ENCODE measurements at regions not wholly inside any gene's neighbourhood (a gene's known extent, or its start where the extent isn't known, plus 50 kb on each side); places are given as distances from the start of the nearest gene placed in this dataset.
A peak's percentile ranks its signal among the peaks of the same experiment; 100 is the strongest.
"Not testable (repeated sequence)": the region's sequence is repeated elsewhere in the genome, so short reads cannot be mapped to it uniquely, and the experiment has no call there.

DNA sequence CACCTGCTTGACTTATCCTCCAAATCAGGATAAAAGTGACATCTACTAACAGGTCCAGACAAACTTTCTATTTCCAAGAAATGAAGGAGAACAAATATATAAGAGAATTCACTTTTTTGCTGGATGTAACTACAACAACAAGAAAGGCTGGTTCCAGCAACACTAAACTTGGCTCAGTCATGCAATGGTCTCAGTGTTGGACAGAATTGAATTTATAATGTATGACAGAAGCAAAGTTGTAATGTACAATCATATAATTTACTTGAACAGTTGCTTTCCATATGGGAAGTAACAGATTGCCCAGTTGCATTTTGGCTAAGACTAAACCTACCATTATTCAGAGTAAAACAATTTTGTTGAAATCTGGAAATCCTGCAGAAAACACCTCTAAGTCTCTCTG lies 183.3 kb upstream of the INTU start:
- peak; percentile 21 to 66 for DNase-seq

DNA sequence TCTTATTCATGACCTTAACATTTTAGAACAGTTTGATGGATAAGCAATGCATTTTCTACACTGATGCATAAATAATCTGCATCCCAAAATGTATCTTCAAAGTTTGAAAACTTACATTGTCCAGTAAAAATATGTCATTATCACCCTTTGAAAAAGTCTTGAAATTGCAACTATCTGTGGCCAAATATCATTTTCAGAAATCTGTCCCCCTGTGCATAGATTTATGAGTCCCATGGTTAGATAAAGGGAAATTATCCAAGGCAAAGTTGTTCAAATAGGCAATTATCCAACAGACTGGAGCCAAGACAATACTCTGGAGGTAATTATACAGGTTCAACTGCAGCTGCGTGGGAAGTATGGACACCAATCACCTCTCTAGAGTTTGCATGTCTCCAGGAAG lies 182.5 kb upstream of the INTU start:
- DNase-seq: peak in 1 of 2 experiments; percentile 56

DNA sequence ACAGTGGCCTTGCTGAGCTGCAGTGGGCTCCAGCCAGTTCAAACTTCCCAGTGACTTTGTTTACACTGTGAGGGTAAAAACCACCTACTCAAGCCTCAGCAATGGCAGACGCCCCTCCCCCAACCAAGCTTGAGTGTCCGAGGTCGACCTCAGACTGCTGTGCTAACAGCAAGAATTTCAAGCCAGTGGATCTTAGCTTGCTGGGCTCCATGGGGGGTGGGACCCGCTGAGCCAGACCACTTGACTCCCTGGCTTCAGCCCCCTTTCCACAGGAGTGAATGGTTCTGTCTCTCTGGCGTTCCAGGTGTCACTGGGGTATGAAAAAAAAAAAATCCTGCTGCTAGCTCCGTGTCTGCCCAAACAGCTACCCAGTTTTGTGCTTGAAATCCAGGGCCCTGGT lies 168.9 kb upstream of the INTU start:
- DNase-seq: no peak

DNA sequence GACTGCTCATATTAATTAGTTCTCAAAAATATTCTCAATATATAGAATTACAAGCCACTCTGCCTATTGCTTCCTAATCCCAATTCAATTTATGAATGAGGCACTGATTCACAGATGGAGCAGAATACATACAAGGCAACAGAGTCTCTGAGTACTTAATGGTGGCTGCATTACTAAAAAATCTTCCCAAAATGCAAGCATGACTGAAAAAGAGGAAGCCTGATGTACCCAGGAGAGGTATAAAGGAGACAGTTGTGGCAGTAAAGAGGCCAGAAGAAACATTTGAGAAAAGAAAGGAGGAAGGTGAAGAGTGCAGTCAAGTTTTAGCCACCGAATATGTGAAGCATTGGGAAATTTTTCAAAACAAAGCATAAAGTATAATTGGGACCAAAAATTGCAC lies 163.2 kb upstream of the INTU start:
- no peak for DNase-seq

DNA sequence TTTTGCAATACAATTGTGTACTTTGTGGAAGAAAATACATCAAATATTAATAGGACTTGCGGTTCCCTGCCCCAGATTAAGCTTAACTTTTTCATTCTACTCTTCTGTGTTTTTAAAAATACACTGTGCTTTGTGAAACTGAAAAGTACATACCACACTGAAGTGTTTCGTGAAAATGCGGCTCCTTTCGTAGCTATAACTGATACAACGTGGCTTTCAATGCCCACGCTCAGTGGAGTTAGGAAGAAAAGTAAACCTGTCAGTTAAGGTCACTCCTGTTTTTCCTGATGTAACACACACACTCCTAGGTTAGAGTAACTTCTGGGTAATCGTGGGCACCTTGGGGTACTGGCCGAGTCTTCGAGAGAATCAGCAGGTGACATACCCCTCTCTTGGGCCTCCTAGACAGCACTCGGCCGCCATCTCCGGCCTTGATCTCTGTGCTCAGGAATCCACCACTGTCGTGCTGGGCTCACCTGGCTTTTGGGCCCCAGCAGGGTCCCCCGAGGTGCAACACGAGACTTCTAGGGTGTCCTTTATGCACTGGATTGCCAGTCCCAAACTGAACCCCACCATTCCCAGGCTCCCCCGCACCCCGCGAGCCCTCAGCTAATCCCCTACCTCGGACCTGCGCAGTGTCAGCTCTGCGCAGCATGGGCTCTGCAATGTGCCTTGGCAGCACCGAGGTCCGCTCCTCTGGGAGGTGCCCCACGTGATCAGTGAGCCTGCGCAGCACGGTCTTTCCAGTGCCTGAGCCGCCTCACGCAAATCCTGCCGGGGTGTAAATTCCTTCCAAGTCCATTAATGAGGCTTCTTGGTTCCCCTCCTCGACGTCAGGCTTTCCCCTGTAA lies 162.6 kb upstream of the INTU start:
- DNase-seq: no peak

DNA sequence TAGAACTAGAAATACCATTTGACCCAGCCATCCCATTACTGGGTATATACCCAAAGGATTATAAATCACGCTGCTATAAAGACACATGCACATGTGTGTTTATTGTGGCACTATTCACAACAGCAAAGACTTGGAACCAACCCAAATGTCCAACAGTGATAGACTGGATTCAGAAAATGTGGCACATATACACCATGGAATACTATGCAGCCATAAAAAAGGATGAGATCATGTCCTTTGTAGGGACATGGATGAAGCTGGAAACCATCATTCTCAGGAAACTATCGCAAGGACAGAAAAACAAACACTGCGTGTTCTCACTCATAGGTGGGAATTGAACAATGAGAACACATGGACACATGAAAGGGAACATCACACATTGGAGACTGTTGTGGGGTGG lies 154.5 kb upstream of the INTU start:
- not testable (repeated sequence) for DNase-seq

DNA sequence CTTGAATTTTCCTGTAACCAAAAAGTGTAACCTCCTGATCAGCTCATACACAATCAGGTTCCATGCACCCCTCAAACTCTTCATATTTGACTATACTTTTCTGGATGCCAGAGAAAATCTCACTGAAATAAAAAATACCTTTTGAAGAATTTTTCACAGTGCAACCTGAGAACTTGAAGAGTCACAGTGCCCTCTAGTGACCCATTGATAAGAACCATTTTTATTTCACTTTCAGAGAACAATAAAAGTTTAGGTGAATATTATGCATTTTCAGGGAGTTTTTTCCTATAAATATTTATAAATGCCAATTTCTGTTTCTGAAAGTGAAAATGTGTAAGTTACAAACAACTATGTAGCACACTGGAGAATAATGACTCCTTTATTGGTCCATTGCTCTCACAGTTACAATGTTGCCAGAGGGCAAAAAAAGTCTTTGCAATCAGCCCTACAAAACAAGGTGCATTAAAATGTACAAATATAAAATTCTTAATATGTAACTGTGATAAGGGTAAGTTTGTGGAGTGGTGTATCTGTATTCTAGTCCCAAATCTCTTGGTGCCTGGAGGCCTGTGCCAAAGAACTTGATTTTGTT lies 153.6 kb upstream of the INTU start:
- DNase-seq: peak; percentile 50 to 76

DNA sequence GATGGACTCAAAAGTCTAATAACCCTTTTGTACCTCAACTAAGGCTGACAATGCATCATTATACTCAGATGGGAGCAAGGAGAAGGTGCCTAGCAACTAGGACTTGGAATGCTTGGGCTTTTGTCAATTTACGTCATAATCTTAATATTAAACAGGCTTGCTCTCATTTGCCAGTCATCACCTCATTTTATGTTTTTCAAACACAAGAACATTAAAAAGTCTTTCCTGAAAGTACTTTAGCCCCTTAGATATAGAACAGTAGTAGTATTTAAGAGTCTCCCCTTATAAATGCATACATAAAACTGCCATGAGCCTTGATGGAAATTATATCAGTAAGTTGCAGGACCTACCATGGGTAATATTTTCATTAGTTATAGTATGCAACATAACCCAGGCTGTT lies 150.7 kb upstream of the INTU start:
- DNase-seq: no peak

DNA sequence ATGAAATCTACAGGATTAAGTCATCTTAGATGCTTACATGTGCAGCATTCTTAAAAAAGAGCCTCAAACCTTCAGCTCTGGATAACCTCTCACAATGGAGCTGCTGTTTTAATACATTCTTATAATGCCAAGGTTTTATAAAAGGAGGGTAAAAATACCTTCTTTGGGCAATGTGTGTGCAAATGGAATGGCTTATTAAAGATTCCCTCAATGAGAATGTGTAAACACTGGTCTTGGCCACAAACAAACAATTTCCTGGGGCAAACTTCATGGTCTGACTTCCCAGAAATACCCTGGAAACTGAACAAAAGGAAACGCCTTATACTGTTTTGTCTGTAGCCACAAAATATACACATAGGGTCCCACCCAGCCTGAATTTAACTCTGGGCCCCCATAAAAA lies 148.6 kb upstream of the INTU start:
- DNase-seq: no peak

DNA sequence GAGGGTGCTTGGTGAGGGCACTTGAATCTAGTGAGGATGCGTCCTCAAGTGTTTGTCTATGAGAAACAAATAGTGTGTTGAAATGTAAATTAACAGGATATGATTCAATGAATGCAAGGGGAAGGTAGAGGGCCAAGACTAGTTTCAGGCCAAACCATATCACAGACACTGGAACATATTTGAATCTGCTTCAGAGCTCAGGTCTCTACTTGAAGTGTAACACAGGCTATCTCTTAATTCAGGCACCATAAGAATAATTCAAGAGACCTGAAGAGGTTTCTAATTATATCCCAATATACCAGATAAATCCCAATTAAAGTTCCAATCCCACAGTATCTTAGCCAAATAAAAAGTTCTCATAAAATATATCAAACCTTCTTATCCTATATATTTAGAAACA lies 146.5 kb upstream of the INTU start:
- no peak for DNase-seq

DNA sequence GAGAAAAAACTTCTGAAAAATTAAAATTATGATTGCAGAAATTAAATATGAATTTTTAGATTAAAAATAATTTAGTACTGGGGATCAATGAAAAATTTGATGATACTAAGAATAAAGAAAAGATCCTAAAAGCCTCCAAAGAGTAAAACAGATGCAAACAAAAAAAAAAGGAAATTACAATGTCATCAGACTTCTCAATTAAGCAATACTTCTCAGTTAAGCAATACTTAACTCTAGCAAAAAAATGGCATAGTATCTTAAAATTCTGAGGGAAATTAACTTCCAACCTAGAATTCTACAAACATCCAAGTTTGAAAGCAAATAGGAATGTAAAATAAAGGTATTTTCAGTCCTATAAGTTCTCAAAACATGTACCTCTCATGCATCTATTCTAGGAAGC lies 141.2 kb upstream of the INTU start:
- DNase-seq: no peak

DNA sequence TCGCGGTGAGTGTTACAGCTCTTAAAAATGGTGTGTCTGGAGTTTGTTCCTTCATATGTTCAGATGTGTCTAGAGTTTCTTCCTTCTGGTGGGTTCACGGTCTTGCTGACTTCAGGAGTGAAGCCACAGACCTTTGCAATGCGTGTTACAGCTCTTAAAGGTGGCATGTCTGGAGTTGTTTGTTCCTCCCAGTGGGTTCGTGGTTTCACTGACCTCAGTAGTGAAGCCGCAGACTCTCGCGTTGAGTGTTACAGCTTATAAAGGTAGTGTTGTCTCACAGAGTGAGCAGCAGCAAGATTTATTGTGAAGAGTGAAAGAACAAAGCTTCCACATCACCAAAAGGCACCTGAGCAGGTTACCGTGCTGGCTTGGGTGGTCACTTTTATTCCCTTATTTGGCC lies 135.9 kb upstream of the INTU start:
- not testable (repeated sequence) for DNase-seq

DNA sequence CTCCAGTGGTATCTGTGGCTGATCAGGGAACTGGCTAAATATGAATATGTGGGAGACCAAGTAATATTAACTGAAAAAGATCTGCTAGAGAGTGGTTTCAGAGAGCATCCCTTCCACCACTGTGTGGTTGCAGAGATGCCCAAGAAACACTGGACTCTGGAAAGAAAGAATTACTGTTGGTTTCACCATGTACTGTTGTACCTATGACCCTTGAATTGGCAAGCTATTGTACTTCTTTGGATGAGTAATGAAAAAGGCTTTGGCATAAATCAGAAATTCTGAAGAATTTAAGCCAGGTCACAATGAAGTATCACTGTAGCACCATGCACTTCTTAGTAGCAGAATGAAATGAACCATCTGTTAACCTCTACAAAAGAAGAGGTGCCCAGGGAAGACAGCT lies 134.4 kb upstream of the INTU start:
- DNase-seq: no peak

DNA sequence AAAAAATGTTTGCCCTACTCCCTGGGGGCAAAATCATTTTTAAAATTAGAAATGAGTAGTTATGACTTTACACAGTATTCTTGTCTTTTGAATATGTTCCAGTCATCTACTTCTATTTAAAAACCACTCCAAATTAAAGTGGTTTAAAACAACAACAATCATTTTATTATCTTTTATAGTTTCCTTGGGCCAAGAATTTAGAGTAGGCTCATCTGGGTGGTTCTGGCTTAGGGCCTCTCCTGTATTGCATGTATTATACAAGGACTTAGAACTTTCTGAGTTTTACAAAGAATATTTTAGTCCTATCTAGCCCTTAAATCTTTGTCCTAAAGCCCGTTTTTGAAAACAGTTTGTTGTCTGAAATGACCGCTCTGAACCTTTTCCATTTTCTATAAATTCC lies 132.5 kb upstream of the INTU start:
- no peak for DNase-seq

DNA sequence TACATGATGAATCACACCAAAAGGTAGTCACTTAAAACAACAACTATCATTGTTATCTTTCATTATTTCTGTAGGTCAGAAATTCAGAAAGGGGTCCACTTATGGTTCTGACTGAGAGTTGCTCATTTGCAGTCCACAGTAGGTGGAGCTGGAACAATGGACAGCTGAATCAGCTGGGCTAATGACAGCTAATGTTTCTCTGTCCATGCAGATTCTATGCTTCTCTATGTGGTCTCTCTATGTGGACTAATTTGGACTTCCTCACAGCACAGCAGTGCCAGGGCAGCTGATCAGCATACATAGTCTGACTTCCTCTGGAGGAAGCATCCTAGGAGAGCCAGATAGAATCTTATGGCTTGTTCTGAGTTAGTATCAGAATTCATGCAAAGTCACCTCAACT lies 131.7 kb upstream of the INTU start:
- DNase-seq: no peak

DNA sequence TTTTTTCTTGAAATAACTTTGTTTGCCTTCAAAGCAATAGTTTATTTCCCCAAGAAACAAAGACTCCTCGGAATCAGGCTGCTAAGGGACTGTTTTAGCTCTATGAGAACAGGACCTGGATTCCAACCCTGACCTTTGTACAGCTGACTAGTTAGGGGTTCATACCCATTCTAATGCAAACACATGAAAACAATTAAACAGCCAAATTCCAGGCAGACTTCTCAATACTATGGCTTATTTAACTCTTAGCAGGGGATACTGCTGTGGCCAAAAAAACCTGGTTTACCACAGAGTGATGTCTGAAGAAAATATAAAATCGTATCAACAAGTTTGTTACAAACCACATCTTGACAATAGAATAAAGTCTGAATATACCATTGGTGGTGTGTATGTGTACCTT lies 129.6 kb upstream of the INTU start:
- DNase-seq: no peak

DNA sequence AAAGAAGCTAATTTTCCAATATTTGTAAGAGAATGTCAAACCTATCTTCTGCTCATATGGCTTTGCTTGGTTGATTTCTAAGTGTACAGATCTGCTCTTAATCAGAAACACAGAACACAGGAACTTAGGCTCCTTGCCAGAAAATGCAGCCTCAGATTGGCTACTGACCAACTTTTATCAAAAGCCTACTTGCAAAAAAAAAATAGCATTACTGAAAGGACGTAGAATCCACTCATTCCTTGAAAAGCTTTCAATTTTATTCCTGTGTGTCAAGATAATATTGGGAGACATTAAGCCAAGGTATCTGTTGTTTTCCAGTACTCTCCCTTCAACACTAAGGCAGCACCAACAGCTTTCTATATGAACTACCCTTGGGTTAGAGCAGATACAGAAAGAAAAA lies 127.6 kb upstream of the INTU start:
- DNase-seq: peak in 1 of 2 experiments; percentile 81

DNA sequence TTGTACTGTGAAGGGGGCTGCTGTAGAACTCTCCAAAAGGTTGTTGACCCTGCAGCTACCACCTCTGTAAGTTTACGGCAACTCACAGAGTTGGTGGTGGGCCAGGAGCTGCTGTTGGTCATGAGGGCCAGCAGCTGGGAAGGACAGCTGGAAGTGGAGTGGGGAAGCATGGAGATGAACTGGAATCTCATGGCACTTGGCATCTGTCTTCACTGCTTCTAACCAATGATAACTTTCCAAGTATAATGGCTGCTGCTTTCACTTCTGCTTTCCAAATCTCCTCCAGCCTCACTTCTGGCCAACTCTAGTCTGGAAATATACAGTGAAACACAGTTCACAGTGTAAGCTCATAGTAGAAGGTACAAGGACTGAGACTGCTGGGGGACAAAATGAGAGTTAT lies 126.5 kb upstream of the INTU start:
- DNase-seq: peak in 1 of 2 experiments; percentile 52

DNA sequence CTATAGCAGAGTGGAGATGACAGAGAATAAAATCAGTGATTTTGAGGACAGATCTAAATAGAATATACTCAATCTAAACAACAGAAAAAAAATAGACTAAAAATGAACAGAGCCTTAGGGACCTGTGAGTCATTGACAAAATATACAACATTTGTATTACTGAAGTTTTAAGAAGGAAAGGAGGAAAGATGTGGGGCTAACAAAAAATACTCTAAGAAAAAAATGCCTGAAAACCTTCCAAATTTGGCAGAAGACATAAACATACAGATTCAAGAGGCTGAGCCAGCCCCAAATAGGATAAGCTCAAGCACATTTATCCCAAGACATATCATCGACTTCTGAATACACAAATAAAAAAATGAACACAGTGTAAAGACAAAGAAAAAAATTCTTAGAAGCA lies 123.6 kb upstream of the INTU start:
- DNase-seq: no peak

DNA sequence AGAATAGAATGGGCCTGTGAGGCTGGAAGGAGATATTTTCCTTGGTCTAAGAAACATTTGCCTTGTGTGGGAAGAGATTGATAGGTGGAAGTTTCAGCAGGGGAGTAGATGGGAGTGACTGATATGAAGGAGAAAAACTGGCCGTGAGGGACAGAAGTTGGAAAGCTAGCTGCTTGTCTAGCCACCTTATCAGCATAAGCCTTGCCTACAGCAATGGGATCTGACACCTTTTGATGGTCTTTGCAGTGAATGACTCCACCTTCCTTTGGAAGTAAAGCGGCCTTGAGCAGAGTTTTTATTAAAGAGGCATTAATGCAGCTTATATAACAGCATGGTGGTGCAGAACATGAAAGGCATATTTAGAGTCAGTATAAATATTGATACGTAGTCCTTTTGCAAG lies 120.1 kb upstream of the INTU start:
- not testable (repeated sequence) for DNase-seq

DNA sequence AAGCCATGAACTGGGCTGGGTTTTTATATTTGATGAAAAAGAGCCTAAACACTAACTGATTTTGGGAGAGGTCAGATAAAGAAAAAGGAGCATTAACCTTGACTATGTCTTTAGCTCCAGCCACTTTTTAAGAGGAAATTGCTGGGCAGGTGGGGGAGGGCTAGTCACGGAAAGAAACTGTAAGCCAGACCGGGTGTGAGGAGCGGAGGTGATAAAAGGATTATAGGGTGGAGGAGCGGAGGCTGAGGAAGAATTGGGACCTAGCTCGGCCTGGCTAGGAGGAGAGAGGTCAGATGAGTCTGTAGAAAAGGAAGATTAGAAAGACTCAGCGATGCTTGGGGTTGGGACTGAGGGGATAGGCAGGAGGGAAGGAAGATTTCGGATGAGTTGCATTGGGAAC lies 117.5 kb upstream of the INTU start:
- not testable (repeated sequence) for DNase-seq

DNA sequence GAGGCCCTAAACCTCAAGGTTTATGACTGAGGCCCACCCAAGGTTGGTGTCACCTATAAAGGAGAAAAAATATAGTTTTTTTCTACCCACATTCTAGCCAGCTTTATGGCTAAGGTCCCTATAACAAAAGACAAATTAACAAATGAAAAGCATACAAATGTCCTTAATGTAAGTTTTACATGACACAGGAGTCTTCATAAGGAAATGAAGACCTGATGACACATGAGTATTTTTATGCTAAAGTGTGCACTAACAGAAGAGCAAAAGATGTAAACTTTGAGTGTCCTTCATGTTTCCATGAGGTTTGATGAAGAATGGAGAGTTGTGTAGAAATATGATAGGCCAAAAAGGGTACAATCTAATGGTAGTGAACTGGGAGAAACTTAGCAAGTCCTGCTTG lies 114.7 kb upstream of the INTU start:
- DNase-seq: no peak

DNA sequence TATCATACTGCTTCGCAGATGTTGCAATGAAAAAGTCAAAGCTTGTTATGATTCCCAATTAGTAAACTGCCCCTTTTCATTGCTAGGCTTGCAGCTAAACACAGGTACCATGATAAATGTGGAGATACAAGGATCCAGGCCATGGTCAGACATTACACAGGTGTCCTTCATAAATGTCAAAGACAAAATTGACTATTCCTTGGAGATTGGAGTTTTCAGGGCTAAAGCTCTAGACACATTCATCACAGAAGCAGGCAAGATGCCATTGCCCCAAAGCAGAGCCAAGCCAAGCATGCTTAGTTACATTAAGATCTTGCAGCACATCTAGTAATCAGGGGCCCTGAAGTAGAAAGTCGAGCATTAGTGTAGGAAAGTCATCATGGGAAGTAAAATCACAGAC lies 111.3 kb upstream of the INTU start:
- DNase-seq: no peak

DNA sequence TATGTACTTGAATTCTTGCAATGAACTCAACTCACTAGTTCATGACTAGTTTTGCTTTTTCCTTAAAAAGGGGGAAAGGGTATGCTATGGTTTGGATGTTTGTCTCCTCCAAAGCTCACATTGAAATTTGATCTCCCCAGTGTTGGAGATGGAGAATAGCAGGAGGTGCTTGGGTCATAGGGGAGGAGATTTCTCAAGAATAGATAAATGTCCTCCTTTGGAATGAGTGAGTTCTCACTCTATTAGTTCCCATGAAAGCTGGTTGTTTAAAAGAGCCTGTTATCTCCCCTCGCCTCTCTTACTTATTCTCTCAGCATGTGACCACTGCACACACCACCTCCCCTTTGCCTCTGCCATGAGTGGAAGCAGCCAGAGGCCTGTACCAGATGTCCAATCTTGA lies 109.4 kb upstream of the INTU start:
- DNase-seq: no peak

DNA sequence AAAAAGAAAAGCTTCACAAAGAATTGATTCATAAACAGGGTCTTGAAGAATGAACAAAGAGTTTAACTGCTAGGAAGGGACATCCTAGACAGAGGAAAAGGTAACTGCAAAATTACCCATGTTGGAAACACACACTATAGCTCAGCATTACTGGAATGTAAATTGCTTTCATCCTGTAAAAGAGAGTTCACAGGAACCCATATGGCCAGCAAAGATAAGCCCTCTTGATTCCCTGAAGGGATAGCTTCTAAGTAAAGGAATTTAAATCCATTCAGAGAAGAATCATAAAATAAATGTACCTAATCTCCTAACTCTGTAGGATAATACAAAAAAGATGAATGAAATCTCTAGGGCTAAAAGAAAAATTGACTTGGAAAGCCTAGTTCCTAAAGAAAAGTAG lies 107.1 kb upstream of the INTU start:
- DNase-seq: no peak

Data from NCI-H446 (cell line).